ENCODE measurements at regions not wholly inside any gene's neighbourhood (a gene's known extent, or its start where the extent isn't known, plus 50 kb on each side); places are given as distances from the start of the nearest gene placed in this dataset.
A peak's percentile ranks its signal among the peaks of the same experiment; 100 is the strongest.
"Not testable (repeated sequence)": the region's sequence is repeated elsewhere in the genome, so short reads cannot be mapped to it uniquely, and the experiment has no call there.

GRCh38 chr14:81738946-81739659 lies 205.4 kb upstream of the SEL1L start:
- DNase-seq, result no peak

- DNase-seq, result peak in 1 of 58 donors; percentile 15
Observed at GRCh38 chr14:81743605-81744004, 210.0 kb upstream of the SEL1L start.

- no peak for DNase-seq
Observed at GRCh38 chr14:81751198-81751597, 217.5 kb upstream of the SEL1L start.

- no peak for DNase-seq
Observed at GRCh38 chr14:81759541-81759940, 225.9 kb upstream of the SEL1L start.

- no peak for DNase-seq
Observed at GRCh38 chr14:81765651-81766275, 232.1 kb upstream of the SEL1L start.

GRCh38 chr14:81766321-81766915 lies 232.8 kb upstream of the SEL1L start:
- DNase-seq, result no peak

GRCh38 chr14:81767266-81767995 lies 233.8 kb upstream of the SEL1L start:
- no peak for DNase-seq

- no peak for DNase-seq
Observed at GRCh38 chr14:81771651-81772275, 238.1 kb upstream of the SEL1L start.

GRCh38 chr14:81772381-81772780 lies 238.7 kb upstream of the SEL1L start:
- no peak for DNase-seq

GRCh38 chr14:81776531-81776930 lies 242.9 kb upstream of the SEL1L start:
- no peak for DNase-seq

GRCh38 chr14:81781798-81782197 lies 248.1 kb upstream of the SEL1L start:
- DNase-seq, result not testable (repeated sequence)

GRCh38 chr14:81784084-81784483 lies 250.4 kb upstream of the SEL1L start:
- peak in 1 of 58 donors; percentile 9 for DNase-seq

GRCh38 chr14:81797315-81797714 lies 263.7 kb upstream of the SEL1L start:
- DNase-seq, result no peak

GRCh38 chr14:81801921-81802320 lies 268.3 kb upstream of the SEL1L start:
- peak in 23 of 58 donors; percentile 1 to 65 (median 10) for DNase-seq

GRCh38 chr14:81802341-81802740 lies 268.7 kb upstream of the SEL1L start:
- DNase-seq, result no peak

GRCh38 chr14:81805785-81806184 lies 272.1 kb upstream of the SEL1L start:
- DNase-seq, result no peak

GRCh38 chr14:81811705-81812269 lies 278.1 kb upstream of the SEL1L start:
- DNase-seq, result no peak

- no peak for DNase-seq
Observed at GRCh38 chr14:81818271-81818670, 284.6 kb upstream of the SEL1L start.

GRCh38 chr14:81819344-81819743 lies 285.7 kb upstream of the SEL1L start:
- no peak for DNase-seq

GRCh38 chr14:81819910-81820309 lies 286.3 kb upstream of the SEL1L start:
- DNase-seq, result no peak

- DNase-seq, result no peak
Observed at GRCh38 chr14:81826081-81826480, 292.4 kb upstream of the SEL1L start.
